DMS153 treated with DMSO at 0.1 percent for 48 hours (cell line): ENCODE measurements at regions not wholly inside any gene's neighbourhood (a gene's known extent, or its start where the extent isn't known, plus 50 kb on each side); places are given as distances from the start of the nearest gene placed in this dataset.
A peak's percentile ranks its signal among the peaks of the same experiment; 100 is the strongest.

Source experiments
- DNase-seq: peaks from one replicate; lab custom pipeline; 2025; ENCODE audit not compliant: unreplicated experiment; lab: John Stamatoyannopoulos, UW

- no peak for DNase-seq
These were observed 161.0 kb downstream of the TRMT11 start for GRCh38 chr6:126147291-126147815.

GRCh38 chr6:126148853-126149252 lies 162.5 kb downstream of the TRMT11 start:
- DNase-seq, result no peak

GRCh38 chr6:126152372-126152745 lies 166.0 kb downstream of the TRMT11 start:
- DNase-seq, result no peak

- DNase-seq, result no peak
These were observed 167.3 kb downstream of the TRMT11 start for GRCh38 chr6:126153661-126154060.

GRCh38 chr6:126156973-126157372 lies 170.6 kb downstream of the TRMT11 start:
- DNase-seq, result no peak

GRCh38 chr6:126167726-126168125 lies 172.2 kb upstream of the CENPW start:
- DNase-seq, result no peak

GRCh38 chr6:126170433-126170832 lies 169.5 kb upstream of the CENPW start:
- DNase-seq, result no peak

GRCh38 chr6:126170978-126171382 lies 168.9 kb upstream of the CENPW start:
- DNase-seq, result peak; percentile 18

- DNase-seq, result no peak
These were observed 167.8 kb upstream of the CENPW start for GRCh38 chr6:126172131-126172530.

GRCh38 chr6:126173265-126173664 lies 166.7 kb upstream of the CENPW start:
- no peak for DNase-seq

GRCh38 chr6:126174697-126175096 lies 165.2 kb upstream of the CENPW start:
- no peak for DNase-seq

- DNase-seq, result no peak
These were observed 164.7 kb upstream of the CENPW start for GRCh38 chr6:126175251-126175650.

- no peak for DNase-seq
These were observed 163.6 kb upstream of the CENPW start for GRCh38 chr6:126176282-126176681.

GRCh38 chr6:126180585-126180984 lies 159.3 kb upstream of the CENPW start:
- DNase-seq, result no peak

GRCh38 chr6:126181173-126181741 lies 158.7 kb upstream of the CENPW start:
- no peak for DNase-seq

- no peak for DNase-seq
These were observed 158.0 kb upstream of the CENPW start for GRCh38 chr6:126181890-126182289.

GRCh38 chr6:126182650-126183311 lies 157.1 kb upstream of the CENPW start:
- no peak for DNase-seq

- no peak for DNase-seq
These were observed 154.1 kb upstream of the CENPW start for GRCh38 chr6:126185774-126186173.

GRCh38 chr6:126188279-126188909 lies 151.5 kb upstream of the CENPW start:
- DNase-seq, result no peak

GRCh38 chr6:126195625-126196236 lies 144.2 kb upstream of the CENPW start:
- DNase-seq, result no peak

- peak; percentile 77 for DNase-seq
These were observed 141.3 kb upstream of the CENPW start for GRCh38 chr6:126198631-126199030.

GRCh38 chr6:126199466-126199865 lies 140.4 kb upstream of the CENPW start:
- DNase-seq, result no peak
